ENCODE measurements at regions not wholly inside any gene's neighbourhood (a gene's known extent, or its start where the extent isn't known, plus 50 kb on each side); places are given as distances from the start of the nearest gene placed in this dataset.

DNA sequence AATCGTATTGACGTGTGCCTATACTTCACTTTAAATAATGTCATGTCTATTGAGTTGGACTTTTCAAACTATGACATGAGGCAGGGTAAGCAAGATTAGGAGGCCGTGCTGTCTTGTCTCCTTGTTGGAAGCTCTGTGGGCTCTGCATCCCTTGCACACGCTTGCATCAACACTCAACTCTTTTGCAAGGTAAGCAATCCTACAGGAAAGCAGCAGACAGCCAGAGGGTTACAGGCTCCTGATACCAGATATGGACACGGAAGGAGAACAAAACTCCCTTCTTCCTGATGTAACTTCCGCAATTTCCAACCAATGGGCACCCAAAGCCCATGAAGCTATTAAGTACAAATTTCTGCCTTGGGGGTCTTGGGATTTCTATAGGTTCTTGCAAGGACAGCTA is 1520.7 kb upstream of the B3GALT2 start:
- DNase-seq (ENCODE audit: insufficient read length, low spot score, missing footprints) = no peak
- Histone ChIP-seq H3K9me3 (ENCODE audit: low read depth, low read length) (no peaks in the 10 kb centered on the region), H3K79me2 (ENCODE audit: insufficient read depth, low read length) (no peaks in the 10 kb centered on the region), H3K27me3 (ENCODE audit: insufficient read depth, low read length) (no peaks in the 10 kb centered on the region), H3K27ac (ENCODE audit: low read depth, low read length) (no peak overlapping the region), H3K4me3 (ENCODE audit: insufficient read depth, low read length) (no peak overlapping the region), H3K4me1 (ENCODE audit: insufficient read depth, low read length) (no peaks in the 10 kb centered on the region), H3K36me3 (ENCODE audit: insufficient read depth, low read length) (no peaks in the 10 kb centered on the region), H4K20me1 (ENCODE audit: insufficient read depth, low read length) (no peaks in the 10 kb centered on the region), H3K4me2 (ENCODE audit: insufficient read depth, low read length) (no peak overlapping the region), H2AFZ (ENCODE audit: low read length) (no peak overlapping the region)
- TF ChIP-seq, protein P1, sequence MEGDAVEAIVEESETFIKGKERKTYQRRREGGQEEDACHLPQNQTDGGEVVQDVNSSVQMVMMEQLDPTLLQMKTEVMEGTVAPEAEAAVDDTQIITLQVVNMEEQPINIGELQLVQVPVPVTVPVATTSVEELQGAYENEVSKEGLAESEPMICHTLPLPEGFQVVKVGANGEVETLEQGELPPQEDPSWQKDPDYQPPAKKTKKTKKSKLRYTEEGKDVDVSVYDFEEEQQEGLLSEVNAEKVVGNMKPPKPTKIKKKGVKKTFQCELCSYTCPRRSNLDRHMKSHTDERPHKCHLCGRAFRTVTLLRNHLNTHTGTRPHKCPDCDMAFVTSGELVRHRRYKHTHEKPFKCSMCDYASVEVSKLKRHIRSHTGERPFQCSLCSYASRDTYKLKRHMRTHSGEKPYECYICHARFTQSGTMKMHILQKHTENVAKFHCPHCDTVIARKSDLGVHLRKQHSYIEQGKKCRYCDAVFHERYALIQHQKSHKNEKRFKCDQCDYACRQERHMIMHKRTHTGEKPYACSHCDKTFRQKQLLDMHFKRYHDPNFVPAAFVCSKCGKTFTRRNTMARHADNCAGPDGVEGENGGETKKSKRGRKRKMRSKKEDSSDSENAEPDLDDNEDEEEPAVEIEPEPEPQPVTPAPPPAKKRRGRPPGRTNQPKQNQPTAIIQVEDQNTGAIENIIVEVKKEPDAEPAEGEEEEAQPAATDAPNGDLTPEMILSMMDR (IDR thresholded peaks at IDR 0.05; ENCODE audit: extremely low read depth, low read depth, low read length) = no peak

- Histone ChIP-seq H3K27ac (ENCODE audit: low read depth, low read length) (no peak overlapping the region), H3K4me1 (ENCODE audit: insufficient read depth, low read length) (no peaks in the 10 kb centered on the region), H3K4me2 (ENCODE audit: insufficient read depth, low read length) (no peak overlapping the region), H3K9me3 (ENCODE audit: low read depth, low read length) (no peaks in the 10 kb centered on the region), H3K79me2 (ENCODE audit: insufficient read depth, low read length) (no peaks in the 10 kb centered on the region), H3K27me3 (ENCODE audit: insufficient read depth, low read length) (no peaks in the 10 kb centered on the region), H3K4me3 (ENCODE audit: insufficient read depth, low read length) (no peak overlapping the region), H3K36me3 (ENCODE audit: insufficient read depth, low read length) (no peaks in the 10 kb centered on the region), H4K20me1 (ENCODE audit: insufficient read depth, low read length) (no peaks in the 10 kb centered on the region), H2AFZ (ENCODE audit: low read length) (no peak overlapping the region)
- TF ChIP-seq, protein P1 (IDR thresholded peaks at IDR 0.05; ENCODE audit: extremely low read depth, low read depth, low read length) = no peak
- DNase-seq (ENCODE audit: insufficient read length, low spot score, missing footprints) = no peak
Measured at GRCh38 chr1:194705123-194705854, 1518.9 kb upstream of the B3GALT2 start.

- Histone ChIP-seq H2AFZ (ENCODE audit: low read length) (no peak overlapping the region), H3K4me2 (ENCODE audit: insufficient read depth, low read length) (no peak overlapping the region), H3K36me3 (ENCODE audit: insufficient read depth, low read length) (no peaks in the 10 kb centered on the region), H3K27me3 (ENCODE audit: insufficient read depth, low read length) (no peaks in the 10 kb centered on the region), H4K20me1 (ENCODE audit: insufficient read depth, low read length) (no peaks in the 10 kb centered on the region), H3K4me3 (ENCODE audit: insufficient read depth, low read length) (no peak overlapping the region), H3K9me3 (ENCODE audit: low read depth, low read length) (no peaks in the 10 kb centered on the region), H3K79me2 (ENCODE audit: insufficient read depth, low read length) (no peaks in the 10 kb centered on the region), H3K27ac (ENCODE audit: low read depth, low read length) (no peak overlapping the region), H3K4me1 (ENCODE audit: insufficient read depth, low read length) (no peaks in the 10 kb centered on the region)
- no peak for DNase-seq (ENCODE audit: insufficient read length, low spot score, missing footprints)
- TF ChIP-seq, protein P1 (IDR thresholded peaks at IDR 0.05; ENCODE audit: extremely low read depth, low read depth, low read length) = no peak
Measured at GRCh38 chr1:194698908-194699318, 1512.5 kb upstream of the B3GALT2 start.

DNA sequence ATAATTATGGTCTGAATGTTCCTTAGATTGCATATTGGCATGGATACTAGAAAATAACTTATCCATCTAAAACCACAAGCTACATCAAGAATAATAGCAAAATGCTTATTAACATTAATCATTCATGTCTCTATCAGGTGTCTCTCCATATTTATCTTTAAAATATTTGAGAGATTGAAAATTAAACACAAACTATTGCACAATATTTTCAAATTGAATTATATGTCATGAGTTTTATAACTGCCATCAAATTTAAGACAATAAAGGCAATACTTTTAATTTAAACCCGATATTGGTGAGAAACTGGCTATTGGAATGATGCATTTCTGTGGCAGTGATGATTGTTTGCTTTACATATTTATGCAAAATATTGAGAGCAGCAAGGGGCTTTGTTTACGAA is 1506.8 kb upstream of the B3GALT2 start:
- no peaks in the 10 kb centered on the region for H3K79me2 ChIP-seq (ENCODE audit: insufficient read depth, low read length)
- H2AFZ ChIP-seq (ENCODE audit: low read length) = no peak overlapping the region
- peaks cover 3% of the 10 kb centered on the region for H3K9me3 ChIP-seq (ENCODE audit: low read depth, low read length)
- H3K27ac ChIP-seq (ENCODE audit: low read depth, low read length) = no peak overlapping the region
- no peaks in the 10 kb centered on the region for H4K20me1 ChIP-seq (ENCODE audit: insufficient read depth, low read length)
- no peaks in the 10 kb centered on the region for H3K4me1 ChIP-seq (ENCODE audit: insufficient read depth, low read length)
- DNase-seq (ENCODE audit: insufficient read length, low spot score, missing footprints) = no peak
- no peaks in the 10 kb centered on the region for H3K36me3 ChIP-seq (ENCODE audit: insufficient read depth, low read length)
- TF ChIP-seq, protein P1 (IDR thresholded peaks at IDR 0.05; ENCODE audit: extremely low read depth, low read depth, low read length) = no peak
- H3K4me3 ChIP-seq (ENCODE audit: insufficient read depth, low read length) = no peak overlapping the region
- no peak overlapping the region for H3K4me2 ChIP-seq (ENCODE audit: insufficient read depth, low read length)
- H3K27me3 ChIP-seq (ENCODE audit: insufficient read depth, low read length) = no peaks in the 10 kb centered on the region

Measured in osteoblast (primary cell).